Kidney epithelial cell (primary cell): ENCODE measurements at regions not wholly inside any gene's neighbourhood (a gene's known extent, or its start where the extent isn't known, plus 50 kb on each side); places are given as distances from the start of the nearest gene placed in this dataset.
"Not testable (repeated sequence)": the region's sequence is repeated elsewhere in the genome, so short reads cannot be mapped to it uniquely, and the experiment has no call there.

ENCODE experiments used
- DNase-seq: peaks from one replicate; pipeline ENCODE4 v3.0.0-alpha.2; 2010; ENCODE audit warnings: low read depth
- H3K27me3 ChIP-seq: 2 replicates; pipeline ENCODE4 v1.6.0; 2011; ENCODE audit warnings: low read length; ENCODE audit not compliant: control insufficient read depth, insufficient read depth
- H3K36me3 ChIP-seq: 2 replicates; pipeline ENCODE4 v1.5.1; 2011; ENCODE audit warnings: low read length; ENCODE audit not compliant: control insufficient read depth, insufficient read depth
- H3K4me3 ChIP-seq: 2 replicates; pipeline ENCODE4 v1.5.1; 2011; ENCODE audit warnings: low read depth, mild to moderate bottlenecking, control low read depth, low read length
- TF ChIP-seq, protein P1 (sequence below): IDR thresholded peaks from 2 replicates; pipeline ENCODE4 v1.5.1; 2011; ENCODE audit warnings: mild to moderate bottlenecking, moderate library complexity, low read length, control low read depth, inconsistent platforms; ENCODE audit not compliant: insufficient read depth, poor library complexity, severe bottlenecking

DNA sequence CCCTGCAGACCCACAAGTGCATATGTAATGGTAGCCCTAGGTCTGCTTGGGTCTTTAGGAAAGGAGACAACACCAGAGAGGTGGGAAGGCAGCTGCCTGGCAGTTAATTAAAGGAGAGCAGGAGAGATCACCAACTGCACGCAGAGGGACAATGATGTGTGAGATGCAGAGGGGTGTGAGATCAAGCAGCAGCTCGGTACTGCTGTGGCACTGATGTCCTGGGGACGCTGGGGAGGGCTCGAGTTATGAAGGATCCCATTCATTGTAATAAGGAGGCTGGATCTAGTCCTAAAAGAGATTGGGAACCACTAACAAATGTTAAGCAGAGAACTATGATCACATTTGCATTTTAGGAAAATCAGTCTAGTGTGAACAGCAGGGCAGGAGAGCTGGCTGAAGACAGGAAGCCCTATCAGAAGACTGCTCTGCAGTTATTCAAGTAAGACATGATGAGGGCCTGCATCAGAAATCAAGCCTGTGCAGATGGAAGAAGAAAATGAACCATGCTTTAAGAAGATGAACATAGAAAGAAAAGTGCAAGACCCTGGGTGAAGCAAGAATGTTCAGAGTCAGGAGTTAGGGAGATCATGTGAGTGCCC, 80.4 kb downstream of the DLEU7 start:
- TF ChIP-seq, protein P1, sequence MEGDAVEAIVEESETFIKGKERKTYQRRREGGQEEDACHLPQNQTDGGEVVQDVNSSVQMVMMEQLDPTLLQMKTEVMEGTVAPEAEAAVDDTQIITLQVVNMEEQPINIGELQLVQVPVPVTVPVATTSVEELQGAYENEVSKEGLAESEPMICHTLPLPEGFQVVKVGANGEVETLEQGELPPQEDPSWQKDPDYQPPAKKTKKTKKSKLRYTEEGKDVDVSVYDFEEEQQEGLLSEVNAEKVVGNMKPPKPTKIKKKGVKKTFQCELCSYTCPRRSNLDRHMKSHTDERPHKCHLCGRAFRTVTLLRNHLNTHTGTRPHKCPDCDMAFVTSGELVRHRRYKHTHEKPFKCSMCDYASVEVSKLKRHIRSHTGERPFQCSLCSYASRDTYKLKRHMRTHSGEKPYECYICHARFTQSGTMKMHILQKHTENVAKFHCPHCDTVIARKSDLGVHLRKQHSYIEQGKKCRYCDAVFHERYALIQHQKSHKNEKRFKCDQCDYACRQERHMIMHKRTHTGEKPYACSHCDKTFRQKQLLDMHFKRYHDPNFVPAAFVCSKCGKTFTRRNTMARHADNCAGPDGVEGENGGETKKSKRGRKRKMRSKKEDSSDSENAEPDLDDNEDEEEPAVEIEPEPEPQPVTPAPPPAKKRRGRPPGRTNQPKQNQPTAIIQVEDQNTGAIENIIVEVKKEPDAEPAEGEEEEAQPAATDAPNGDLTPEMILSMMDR: no peak
- Histone ChIP-seq H3K27me3 (no peaks in the 10 kb centered on the region), H3K4me3 (no peak overlapping the region), H3K36me3 (no peaks in the 10 kb centered on the region)
- no peak for DNase-seq

DNA sequence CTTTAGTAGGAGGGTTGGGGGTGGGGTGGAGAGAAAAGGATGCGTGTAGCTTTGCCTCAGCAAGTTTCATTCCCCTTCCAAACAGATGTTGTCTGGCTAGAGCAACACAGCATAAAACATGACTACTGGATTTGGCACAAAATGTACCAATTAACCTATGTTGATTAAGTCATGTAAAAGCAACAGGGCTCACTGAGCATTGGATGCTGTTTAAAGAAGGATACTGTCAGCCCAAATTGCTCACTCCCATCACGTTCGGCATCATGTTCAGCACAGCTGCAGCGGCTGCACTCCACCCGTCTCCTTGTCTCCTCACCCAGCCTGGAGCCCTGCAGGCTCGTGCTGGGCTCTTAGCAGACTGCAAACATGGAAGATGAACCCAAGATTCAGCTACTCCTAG, 77.5 kb downstream of the DLEU7 start:
- Histone ChIP-seq H3K27me3 (no peaks in the 10 kb centered on the region), H3K36me3 (no peaks in the 10 kb centered on the region), H3K4me3 (no peak overlapping the region)
- DNase-seq: no peak
- TF ChIP-seq, protein P1: no peak

DNA sequence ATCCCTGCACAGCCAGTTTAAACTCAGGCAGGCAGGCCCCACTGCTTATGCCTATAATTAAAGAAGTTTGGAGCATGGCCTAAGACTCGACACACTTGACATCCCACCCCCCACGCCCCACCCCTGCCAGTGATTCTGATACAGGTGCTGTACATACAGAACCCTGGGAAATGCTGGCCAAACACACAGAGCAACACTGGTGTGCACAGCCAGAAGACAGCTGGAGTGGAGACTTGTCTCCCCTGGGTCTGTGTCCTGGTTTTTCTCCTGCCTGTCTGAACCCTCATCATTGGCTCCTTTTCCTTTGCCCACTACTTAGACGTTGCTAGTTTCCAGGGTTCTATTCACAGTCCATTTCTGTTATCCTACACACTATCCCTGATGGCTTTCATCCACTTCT, 76.8 kb downstream of the DLEU7 start:
- no peak overlapping the region for H3K4me3 ChIP-seq
- no peaks in the 10 kb centered on the region for H3K36me3 ChIP-seq
- H3K27me3 ChIP-seq: no peaks in the 10 kb centered on the region
- TF ChIP-seq, protein P1: no peak
- DNase-seq: no peak

DNA sequence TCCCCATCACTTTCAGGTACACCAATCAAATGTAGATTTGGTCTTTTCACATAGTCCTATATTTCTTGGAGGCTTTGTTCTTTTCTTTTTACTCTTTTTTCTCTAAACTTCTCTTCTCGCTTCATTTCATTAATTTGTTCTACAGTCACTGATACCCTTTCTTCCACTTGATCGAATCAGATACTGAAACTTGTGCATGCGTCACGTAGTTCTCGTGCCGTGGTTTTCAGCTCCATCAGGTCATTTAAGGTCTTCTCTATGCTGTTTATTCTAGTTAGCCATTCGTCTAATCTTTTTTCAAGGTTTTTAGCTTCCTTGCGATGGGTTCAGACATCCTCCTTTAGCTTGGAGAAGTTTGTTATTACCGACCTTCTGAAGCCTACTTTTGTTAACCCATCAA, 70.6 kb downstream of the DLEU7 start:
- not testable (repeated sequence) for H3K4me3 ChIP-seq, DNase-seq, H3K36me3 ChIP-seq, H3K27me3 ChIP-seq
